DMS 273 (cell line): ENCODE measurements at regions not wholly inside any gene's neighbourhood (a gene's known extent, or its start where the extent isn't known, plus 50 kb on each side); places are given as distances from the start of the nearest gene placed in this dataset.
"Not testable (repeated sequence)": the region's sequence is repeated elsewhere in the genome, so short reads cannot be mapped to it uniquely, and the experiment has no call there.

Experiments used
- DNase-seq: peaks from one replicate; lab custom pipeline; 2025; ENCODE audit not compliant: unreplicated experiment; lab: John Stamatoyannopoulos, UW

- no peak for DNase-seq
These were observed 118.1 kb upstream of the SLC39A10 start for GRCh38 chr2:195538937-195539336.

DNA sequence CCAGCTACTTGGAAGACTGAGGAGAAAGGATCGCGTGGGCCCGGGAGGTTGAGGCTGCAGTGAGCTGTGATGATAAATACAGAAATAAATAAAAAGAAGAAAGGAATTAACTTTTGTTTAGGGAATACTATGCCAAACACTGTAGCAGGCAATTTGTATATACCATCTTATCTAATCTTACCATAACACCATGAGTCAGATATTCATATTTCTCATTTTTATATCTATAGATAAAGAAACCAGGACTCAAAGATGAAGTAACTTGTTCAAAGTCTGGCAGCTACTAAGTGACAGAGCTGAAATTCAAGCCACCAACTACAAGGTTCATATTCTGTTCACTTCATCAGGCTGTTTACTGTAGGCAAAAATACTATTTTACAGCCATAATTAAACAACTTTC is 119.2 kb upstream of the SLC39A10 start:
- DNase-seq, result no peak

DNA sequence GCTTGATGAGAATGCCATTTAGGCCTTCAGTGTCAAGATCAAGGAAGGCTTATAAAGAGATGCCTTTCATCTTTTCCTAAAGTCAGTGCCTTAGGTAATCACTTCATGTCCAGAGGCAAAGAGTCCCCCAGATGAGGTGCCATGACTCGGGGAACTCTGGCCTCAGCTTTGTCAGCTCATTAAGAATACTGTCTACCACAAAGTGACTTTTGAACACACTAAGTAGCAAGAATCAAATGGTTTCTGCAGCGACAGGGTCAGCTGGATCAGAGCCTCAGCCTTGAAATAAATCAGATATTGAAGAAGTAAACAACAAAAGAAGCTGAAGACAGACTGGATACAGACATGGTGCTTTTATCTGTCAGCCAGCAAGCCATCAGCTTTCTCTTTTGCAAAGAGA is 120.1 kb upstream of the SLC39A10 start:
- DNase-seq, result no peak

DNA sequence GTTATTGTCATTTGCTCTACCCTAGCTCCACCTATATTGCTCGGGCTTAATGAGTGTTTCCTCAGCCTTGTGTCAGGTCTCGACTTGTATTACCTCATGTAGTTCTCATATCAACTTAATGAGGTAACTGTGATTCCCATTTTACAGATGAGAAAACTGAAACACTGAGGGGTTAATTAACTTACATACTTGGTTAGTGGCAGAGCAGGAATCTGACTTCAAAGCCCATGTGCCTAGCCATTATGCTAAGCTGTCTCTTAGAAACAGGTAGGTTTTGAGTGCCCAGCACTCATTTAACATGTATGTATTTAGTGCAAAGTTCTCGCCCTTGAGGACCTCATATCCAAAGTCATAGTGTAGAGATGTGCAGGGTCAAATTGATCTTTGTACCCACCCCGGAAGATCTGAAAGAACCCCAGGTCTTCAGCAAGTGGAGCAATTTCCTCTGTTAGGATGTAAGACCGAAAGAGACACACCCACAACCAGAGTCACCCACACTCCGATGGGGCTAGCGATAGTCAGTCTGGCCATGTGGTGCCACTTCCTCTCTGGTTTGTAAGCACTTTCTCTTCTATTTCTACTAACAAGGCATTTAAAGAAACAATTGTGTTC is 121.0 kb upstream of the SLC39A10 start:
- no peak for DNase-seq

GRCh38 chr2:195534971-195535370 is 122.1 kb upstream of the SLC39A10 start:
- no peak for DNase-seq

DNA sequence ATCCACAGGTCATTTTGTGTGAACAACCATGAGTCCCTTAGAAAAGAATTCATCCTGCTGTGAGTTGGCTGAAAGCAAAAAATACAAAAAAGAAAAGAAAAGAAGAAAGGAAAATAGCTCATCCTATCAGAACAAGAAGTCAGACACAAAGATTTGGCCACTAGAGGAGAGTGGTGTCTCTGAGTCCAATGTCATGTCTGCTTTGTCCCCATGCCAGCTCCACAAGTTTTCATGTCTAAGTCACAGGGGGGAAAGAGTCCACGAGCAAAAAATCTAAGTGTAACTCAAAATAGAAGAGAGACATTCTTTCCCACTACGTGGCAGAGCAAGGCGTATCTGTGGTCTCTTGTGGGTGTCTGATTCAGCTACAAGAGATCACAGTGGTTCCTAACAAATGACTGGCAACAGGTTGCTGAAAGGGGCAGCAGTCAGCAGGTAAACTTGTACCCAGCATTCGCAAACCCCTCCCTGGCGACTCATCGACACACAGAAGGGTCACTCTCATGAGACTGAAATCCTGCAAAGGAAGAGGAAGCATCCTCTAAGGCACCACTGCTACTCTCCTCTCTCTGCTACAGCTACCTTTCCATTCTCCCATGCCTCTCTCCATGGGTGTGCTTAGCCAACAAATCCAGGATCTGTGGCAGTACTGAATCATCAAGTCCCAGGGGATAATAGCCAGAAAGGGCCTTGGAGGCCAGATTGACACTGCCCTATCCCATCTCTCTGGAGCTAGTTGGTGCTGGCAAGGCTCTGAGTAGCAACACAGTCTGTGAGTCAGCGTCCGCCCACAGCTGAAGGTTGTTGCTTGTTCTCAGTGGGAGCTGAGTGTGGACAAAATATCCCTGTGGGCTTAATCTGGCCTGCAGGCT is 123.0 kb upstream of the SLC39A10 start:
- DNase-seq, result no peak

GRCh38 chr2:195532628-195533271 is 124.3 kb upstream of the SLC39A10 start:
- no peak for DNase-seq

DNA sequence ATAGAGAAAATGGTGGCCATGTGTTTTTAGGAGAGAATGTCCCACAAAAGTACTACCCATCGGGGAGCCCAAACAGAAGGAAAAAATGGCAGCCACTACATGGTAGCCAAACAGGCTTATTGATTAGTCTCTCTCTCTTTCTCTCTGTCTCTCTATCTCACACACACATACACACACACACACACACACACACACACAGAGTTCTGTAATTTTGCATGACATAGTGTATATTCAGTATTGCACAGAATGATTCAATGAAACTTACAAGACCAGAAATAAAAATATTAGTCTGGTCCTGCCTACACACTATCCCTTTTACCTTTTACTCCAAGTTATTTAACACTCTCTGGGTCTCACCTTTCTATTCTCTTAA is 124.8 kb upstream of the SLC39A10 start:
- no peak for DNase-seq

GRCh38 chr2:195531754-195532153 is 125.3 kb upstream of the SLC39A10 start:
- DNase-seq, result no peak

DNA sequence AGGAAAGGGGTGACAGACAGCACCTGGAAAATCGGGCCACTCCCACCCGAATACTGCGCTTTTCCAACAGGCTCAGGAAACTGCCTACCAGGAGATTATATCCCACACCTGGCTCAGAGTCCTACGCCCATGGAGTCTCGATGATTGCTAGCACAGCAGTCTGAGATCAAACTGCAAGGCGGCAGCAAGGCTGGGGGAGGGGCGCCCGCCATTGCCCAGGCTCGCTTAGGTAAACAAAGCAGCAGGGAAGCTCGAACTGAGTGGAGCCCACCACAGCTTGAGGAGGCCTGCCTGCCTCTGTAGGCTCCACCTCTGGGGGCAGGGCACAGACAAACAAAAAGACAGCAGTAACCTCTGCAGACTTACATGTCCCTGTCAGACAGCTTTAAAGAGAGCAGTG is 133.8 kb upstream of the SLC39A10 start:
- DNase-seq, result not testable (repeated sequence)

DNA sequence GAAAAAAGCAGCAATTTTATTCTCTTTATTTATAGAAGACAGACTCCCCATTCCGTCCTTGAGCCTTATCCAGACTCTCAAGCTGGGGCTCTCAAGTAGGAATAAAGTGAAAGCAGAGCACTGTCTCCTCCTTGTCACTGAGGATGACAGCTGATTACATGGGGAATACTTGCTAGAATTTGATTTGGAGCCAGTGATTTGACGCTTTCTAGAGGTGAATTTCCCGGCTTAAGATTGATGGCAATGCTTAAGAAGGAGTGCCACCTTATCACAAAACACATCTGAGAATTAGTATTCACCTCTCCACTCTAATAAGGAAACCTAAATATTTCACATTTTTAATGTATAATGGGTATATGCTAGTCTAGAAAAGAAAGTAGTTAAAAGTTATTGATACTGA is 135.4 kb upstream of the SLC39A10 start:
- DNase-seq, result no peak

GRCh38 chr2:195520671-195521155 is 136.3 kb upstream of the SLC39A10 start:
- no peak for DNase-seq

DNA sequence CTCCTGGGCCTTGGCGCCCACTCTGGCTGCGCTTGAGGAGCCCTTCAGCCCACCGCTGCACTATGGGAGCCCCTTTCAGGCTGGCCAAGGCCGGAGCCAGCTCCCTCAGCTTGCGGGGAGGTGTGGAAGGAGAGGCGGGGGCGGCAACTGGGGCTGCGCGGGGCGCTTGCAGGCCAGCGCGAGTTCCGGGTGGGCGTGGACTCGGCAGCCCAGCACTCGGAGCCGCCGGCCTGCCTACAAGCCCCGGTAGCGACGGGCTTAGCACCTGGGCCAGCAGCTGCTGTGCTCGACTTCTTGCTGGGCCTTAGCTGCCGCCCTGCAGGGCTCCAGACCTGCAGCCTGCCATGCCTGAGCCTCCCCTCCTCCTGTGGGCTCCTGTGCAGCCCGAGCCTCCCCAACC is 141.5 kb upstream of the SLC39A10 start:
- no peak for DNase-seq

DNA sequence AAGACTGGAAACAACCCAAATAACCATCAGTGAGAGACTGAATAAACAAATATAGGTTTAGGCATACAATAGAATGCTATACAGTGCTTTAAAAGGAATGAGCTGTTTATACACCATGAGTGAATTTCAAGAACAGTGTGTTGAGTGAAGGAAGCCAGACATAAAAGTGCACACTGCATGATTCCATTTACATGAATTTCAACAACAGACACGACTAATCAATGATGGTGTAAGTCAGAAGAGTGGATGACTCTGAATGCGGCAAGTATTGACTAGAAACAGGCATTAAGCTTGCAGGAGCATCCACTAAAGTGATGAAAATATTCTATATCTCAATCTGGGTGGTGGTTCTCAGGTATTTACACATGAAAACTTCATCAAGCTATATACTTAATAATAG is 142.7 kb upstream of the SLC39A10 start:
- no peak for DNase-seq

- DNase-seq, result no peak
These were observed 143.9 kb upstream of the SLC39A10 start for GRCh38 chr2:195513119-195513518.

DNA sequence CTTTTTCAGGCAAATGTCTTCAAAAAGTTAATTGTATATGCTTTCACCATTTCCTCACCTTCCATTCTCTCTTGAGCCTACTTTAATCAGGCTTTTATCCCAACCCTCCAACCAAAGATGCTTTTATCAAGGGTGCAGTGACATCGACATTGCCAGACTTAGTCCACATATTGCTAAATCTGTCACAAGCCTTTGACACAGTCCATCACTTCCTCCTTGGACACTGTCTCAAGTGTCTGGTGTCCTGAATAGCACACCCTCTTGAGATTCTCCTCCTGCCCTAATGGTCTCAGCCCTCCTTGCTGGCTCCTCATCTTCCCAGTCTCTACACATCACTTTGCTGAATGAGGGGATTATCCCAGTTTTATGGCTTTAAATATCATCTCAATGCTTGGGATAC is 147.5 kb upstream of the SLC39A10 start:
- DNase-seq, result no peak

DNA sequence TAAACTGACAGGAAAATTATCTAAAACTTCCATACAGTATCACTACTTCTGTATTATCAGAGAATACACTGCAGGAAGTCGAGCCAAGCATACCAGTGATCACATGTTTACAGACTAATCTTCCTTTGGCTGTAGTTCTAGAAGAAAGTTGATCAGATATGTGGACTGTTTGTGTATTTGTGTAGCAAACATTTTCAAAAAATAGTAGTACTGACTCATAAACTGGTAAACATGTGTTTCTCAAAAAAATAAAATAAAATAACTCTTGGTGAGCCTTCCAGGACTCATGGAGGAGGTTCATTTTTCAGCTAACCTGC is 148.9 kb upstream of the SLC39A10 start:
- no peak for DNase-seq

DNA sequence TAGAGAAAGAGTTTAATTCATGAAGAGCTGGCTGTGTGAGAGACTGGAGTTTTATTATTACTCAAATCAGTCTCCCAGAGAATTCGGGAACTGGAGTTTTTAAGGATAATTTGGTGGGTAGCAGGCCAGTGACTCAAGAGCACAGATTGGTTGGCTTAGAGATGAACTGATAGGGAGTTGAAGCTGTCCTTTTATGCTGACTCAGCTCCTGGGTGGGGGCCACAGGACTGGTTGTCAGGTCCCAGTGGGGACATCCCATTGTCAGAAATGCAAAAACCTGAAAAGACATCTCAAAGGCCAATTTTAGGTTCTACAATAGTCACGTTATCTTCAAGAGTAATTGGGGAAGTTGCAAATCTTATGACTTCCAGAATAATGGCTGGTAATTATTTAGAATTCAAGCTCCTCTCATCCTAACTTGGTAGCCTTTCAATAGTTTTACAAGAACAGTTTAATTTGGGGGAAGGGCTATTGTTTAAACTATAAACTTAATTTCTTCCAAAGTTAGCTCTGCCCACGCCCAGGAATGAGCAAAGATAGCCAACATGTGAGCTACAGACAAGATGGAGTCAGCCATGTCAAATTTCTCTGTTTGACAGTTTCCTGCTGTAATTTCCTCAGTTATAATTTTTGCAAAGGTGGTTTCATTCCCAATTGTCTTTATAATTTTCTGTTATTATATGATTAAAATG is 149.4 kb upstream of the SLC39A10 start:
- DNase-seq, result no peak

DNA sequence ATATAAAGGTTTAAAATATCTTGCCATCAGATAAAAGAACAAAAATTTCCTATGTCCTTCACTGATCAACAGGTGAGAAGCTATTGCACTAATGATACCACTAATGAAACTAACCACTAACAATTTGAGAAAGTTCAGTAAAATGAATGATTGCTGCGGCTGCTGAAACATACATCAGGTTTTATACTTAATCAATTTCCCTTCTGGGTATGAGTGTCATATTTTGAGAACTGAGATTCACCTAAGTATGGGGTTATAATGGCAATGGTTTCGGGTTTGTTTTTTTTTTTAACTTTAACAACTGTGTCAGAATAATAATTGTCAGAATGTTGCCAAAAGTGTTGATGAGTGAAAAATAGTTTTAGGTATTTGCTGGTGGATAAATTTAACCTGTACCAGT is 151.3 kb upstream of the SLC39A10 start:
- no peak for DNase-seq

- DNase-seq, result no peak
These were observed 153.8 kb upstream of the SLC39A10 start for GRCh38 chr2:195503208-195503607.

- no peak for DNase-seq
These were observed 155.3 kb upstream of the SLC39A10 start for GRCh38 chr2:195501746-195502145.

DNA sequence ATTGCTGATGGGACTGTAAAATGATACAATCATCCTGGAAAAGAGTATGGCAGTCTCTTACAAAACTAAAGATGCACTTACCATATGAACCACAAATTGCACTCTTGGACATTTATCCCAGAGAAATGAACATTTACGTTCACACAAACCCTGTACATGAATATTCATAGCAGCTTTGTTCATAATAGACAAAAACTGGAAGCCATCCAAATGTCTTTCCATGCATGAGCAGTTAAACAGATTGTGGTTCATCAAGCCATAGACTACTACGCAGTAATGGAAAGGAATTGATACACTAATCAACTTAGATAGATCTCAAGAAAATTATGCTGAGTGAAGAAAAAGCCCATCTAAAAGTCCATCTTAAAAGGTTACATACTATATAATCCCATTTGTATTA is 156.1 kb upstream of the SLC39A10 start:
- peak; percentile 14 for DNase-seq
